D721Med (cell line): ENCODE measurements at regions not wholly inside any gene's neighbourhood (a gene's known extent, or its start where the extent isn't known, plus 50 kb on each side); places are given as distances from the start of the nearest gene placed in this dataset.

ENCODE experiments used
- DNase-seq: peaks from one replicate; pipeline ENCODE4 v3.0.0; 2011; ENCODE audit warnings: low spot score; ENCODE audit not compliant: insufficient read length
- FAIRE-seq: peaks from 2 replicates; lab custom pipeline; 2011; peaks lifted over from hg19 to GRCh38; lab: Jason Lieb, UNC
- CTCF ChIP-seq: IDR thresholded peaks from 2 replicates; pipeline ENCODE4 v1.5.1; 2012; ENCODE audit warnings: mild to moderate bottlenecking, control low read depth; ENCODE audit not compliant: insufficient read depth; ENCODE audit errors: missing control alignments

- FAIRE-seq = no peak
- TF ChIP-seq CTCF = no peak
- DNase-seq = no peak
These were observed 70.8 kb downstream of the FAT3 start for GRCh38 chr11:92295175-92296137.

GRCh38 chr11:92296138-92296515, 71.5 kb downstream of the FAT3 start:
- DNase-seq (no peak), FAIRE-seq (no peak)
- no peak for TF ChIP-seq CTCF

GRCh38 chr11:92297567-92298553, 73.2 kb downstream of the FAT3 start:
- TF ChIP-seq CTCF = no peak
- FAIRE-seq (no peak), DNase-seq (no peak)

GRCh38 chr11:92300876-92301275, 76.3 kb downstream of the FAT3 start:
- DNase-seq = no peak
- TF ChIP-seq CTCF = no peak
- FAIRE-seq = no peak

- TF ChIP-seq CTCF = no peak
- FAIRE-seq (no peak), DNase-seq (no peak)
These were observed 78.2 kb downstream of the FAT3 start for GRCh38 chr11:92302770-92303169.

- DNase-seq (no peak), FAIRE-seq (no peak)
- TF ChIP-seq CTCF = no peak
These were observed 79.7 kb downstream of the FAT3 start for GRCh38 chr11:92304271-92304670.
